ENCODE measurements at regions not wholly inside any gene's neighbourhood (a gene's known extent, or its start where the extent isn't known, plus 50 kb on each side); places are given as distances from the start of the nearest gene placed in this dataset.
A peak's percentile ranks its signal among the peaks of the same experiment; 100 is the strongest.

DNA sequence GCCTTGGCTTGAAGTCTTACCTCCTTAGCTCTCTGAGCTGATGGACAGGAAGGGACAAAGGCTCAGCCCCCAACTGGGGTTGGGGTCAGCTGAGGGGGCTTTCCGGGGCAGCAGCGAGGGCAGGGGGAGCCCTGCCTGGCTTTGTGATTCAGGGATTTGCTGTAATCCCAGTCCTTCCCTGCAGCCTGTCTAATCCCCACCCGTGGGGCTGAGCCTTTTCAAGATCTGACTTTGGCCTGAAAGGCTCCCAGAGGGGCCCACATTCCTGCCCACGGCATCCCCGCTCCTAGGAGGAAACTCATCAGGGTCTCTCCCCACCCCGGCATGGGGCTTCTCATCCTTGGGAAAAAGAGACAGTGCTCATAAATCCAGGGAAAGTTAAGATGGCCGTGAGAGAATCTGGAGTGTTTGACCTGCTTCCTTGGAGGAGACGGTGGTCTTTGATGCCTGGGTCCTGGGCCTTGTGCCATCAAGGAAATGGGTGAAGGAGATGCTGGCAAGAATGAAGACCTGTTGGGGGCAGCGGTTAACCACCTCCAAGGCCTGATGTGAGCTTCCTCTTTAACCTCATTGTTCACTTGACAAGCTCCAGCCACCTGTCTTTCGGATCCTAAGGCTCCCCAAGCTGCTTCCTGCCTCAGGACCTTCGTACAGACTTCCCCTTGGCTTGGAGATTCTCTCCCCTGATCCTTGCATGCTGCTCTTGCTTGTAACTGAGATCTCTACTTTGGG lies 83.1 kb upstream of the WNT4 start:
- DNase-seq (ENCODE audit: low read depth) = no peak
- TF ChIP-seq, protein P1, sequence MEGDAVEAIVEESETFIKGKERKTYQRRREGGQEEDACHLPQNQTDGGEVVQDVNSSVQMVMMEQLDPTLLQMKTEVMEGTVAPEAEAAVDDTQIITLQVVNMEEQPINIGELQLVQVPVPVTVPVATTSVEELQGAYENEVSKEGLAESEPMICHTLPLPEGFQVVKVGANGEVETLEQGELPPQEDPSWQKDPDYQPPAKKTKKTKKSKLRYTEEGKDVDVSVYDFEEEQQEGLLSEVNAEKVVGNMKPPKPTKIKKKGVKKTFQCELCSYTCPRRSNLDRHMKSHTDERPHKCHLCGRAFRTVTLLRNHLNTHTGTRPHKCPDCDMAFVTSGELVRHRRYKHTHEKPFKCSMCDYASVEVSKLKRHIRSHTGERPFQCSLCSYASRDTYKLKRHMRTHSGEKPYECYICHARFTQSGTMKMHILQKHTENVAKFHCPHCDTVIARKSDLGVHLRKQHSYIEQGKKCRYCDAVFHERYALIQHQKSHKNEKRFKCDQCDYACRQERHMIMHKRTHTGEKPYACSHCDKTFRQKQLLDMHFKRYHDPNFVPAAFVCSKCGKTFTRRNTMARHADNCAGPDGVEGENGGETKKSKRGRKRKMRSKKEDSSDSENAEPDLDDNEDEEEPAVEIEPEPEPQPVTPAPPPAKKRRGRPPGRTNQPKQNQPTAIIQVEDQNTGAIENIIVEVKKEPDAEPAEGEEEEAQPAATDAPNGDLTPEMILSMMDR (IDR thresholded peaks at IDR 0.05; ENCODE audit: control insufficient read depth, insufficient read depth, low read depth, low read length, missing control alignments) = no peak
- H3K4me3 ChIP-seq (ENCODE audit: control insufficient read depth, low read depth, low read length) = no peak overlapping the region

DNA sequence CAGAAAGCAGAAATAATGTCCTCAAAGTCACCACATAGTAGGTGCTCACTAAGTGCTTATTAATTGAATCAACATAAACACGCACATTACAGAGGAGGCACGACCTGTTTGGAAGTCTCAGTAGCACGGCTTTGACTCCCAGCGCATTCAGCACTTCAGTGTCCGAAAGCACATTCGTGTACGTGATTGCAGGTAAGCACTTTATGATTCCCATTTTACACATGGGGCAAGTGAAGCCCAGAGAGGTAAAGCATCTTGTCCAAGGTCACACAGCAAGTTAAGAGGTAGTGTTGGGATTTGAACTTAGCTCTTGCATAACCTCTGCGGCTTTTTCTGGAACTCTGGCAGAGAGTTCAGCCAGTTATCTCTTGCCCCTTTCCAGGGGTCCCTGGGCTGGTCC lies 85.2 kb upstream of the WNT4 start:
- DNase-seq (ENCODE audit: low read depth) = no peak
- TF ChIP-seq, protein P1 (IDR thresholded peaks at IDR 0.05; ENCODE audit: control insufficient read depth, insufficient read depth, low read depth, low read length, missing control alignments) = no peak
- H3K4me3 ChIP-seq (ENCODE audit: control insufficient read depth, low read depth, low read length) = no peak overlapping the region

DNA sequence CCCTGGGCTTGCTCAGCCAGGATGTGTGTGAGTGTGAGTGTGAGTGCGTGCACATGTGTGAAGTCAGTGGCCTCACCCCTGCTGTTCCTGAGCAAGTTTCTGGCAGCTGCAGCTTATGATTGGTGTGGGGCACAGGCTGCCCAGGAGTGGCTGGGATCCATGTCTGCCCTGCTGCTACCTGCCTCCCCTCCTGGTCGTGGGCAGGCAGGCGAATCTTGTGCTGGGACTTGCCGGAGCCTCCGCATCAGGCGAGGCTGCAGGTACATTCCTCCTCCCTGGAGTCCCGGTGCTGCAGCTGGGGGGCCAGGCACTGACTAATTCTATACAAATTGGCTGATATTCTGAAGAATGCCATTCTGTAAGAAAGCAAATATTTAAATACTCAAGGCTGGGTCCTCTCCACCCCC lies 85.6 kb upstream of the WNT4 start:
- no peak for DNase-seq (ENCODE audit: low read depth)
- H3K4me3 ChIP-seq (ENCODE audit: control insufficient read depth, low read depth, low read length) = no peak overlapping the region
- TF ChIP-seq, protein P1 (IDR thresholded peaks at IDR 0.05; ENCODE audit: control insufficient read depth, insufficient read depth, low read depth, low read length, missing control alignments) = no peak

DNA sequence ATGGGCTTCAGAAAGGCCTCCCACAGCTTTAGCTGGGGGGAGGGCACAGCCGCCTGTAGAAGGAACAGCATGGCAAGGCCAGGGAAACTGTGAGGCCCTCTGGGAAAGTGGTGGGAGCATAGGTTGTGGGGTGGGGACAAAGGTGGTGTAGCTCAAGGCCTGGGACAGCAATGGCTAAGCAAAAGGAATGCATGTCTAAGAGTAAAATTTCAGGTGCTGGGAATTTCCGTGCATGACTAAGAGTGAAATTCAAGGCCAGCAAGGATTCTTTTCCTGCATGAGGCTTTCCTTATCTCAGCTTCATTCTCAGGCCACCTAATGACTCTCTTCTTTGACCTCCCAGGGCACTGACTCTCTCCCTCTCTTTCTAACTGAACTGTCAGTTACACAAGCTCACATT lies 86.5 kb upstream of the WNT4 start:
- TF ChIP-seq, protein P1 (IDR thresholded peaks at IDR 0.05; ENCODE audit: control insufficient read depth, insufficient read depth, low read depth, low read length, missing control alignments) = no peak
- no peak for DNase-seq (ENCODE audit: low read depth)
- H3K4me3 ChIP-seq (ENCODE audit: control insufficient read depth, low read depth, low read length) = no peak overlapping the region

DNA sequence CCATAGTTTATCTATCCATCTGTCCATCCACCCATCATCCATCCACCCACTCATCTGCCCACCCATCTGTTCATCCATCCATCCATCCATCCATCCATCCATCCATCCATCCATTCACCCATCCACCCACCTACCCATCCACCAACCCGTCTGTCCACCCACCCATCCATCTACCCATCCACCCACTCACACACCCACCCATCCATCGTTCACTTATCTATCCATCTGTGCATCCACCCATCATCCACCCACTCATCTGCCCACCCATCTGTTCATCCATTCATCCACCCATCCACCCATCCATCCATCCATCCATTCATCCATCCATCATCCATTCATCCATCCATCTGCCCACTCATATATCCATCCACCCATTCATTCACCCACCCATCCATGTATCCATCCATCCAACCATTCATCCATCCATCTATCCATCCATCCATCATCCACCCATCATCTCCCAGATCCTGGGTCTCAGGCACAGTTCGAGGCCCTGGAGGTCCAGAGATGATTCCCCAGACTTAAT lies 88.2 kb upstream of the WNT4 start:
- H3K4me3 ChIP-seq (ENCODE audit: control insufficient read depth, low read depth, low read length) = no peak overlapping the region
- DNase-seq (ENCODE audit: low read depth) = no peak
- TF ChIP-seq, protein P1 (IDR thresholded peaks at IDR 0.05; ENCODE audit: control insufficient read depth, insufficient read depth, low read depth, low read length, missing control alignments) = no peak

DNA sequence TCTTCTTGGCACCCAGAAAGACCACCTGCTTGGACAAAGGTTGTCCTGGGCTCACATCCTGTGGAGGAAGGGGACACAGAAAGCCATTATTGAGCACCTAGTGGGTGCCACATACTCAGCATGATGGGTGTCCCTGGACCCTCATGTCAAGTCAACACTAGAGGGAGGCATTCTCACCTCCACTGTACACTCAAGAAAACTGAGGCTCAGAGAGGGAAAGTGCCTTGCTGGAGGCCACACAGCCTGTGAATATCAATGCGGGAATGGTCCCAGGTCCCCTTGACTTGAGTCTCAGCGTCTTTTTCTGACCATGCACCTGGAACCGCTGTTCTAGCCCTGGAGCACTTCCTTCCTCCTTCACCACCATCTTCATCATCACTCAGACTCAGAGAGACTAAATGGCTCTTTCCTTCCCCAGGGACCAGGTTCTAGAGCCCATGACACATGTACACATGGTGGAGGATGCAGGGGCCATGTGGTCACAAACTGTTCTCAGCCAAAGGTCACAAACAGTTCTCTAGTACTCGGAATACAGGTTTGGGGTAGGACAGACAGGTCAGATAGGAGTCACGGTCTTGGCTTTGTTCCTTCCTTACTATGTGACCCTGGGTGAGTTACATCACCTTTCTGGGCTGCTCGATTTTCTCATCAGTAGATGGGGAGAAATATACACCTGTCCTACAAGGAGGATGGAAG lies 89.2 kb upstream of the WNT4 start:
- TF ChIP-seq, protein P1 (IDR thresholded peaks at IDR 0.05; ENCODE audit: control insufficient read depth, insufficient read depth, low read depth, low read length, missing control alignments) = peak; percentile 8
- DNase-seq (ENCODE audit: low read depth) = no peak
- H3K4me3 ChIP-seq (ENCODE audit: control insufficient read depth, low read depth, low read length) = no peak overlapping the region
